ENCODE measurements at regions not wholly inside any gene's neighbourhood (a gene's known extent, or its start where the extent isn't known, plus 50 kb on each side); places are given as distances from the start of the nearest gene placed in this dataset.

DNA sequence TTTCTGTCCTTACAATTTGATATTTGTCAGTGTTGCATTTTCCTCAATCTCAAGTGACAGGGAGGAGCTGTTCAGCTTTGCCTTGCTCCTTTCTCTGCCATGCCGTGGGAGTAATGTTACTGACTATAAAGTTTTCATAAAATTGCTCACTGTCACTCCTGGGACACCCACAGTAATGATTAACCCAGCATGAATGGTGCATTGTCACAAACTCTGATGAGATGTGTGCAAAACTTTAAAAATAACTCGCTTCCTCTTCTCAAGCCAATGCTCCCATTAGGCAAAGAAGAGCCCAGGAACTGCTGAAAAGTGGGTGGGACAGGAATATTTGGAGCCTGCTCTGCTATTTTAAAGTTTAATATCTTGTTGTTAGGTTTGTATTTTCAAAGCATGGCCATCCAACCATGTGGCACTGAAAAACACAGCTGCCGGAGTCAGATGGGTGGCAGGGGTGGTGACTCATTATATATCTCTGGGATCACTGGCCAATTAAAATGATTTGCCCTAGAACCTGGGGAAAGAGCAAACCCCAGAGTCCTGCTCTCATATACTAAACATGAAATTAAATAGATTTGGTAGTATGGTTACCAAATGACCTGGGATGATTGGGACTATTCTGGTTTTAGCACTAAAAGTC, 260.1 kb downstream of the BTBD3 start:
- Histone ChIP-seq H3K4me1 (ENCODE audit: control insufficient read depth, extremely low read depth, insufficient read depth, low read length) (peaks cover under 1% of the 10 kb centered on the region), H3K9me3 (ENCODE audit: control insufficient read depth, insufficient read depth, low read depth, low read length) (no peaks in the 10 kb centered on the region), H3K27ac (ENCODE audit: insufficient read depth, low read length) (no peak overlapping the region), H3K9ac (ENCODE audit: insufficient read depth, low read length) (no peak overlapping the region), H3K79me2 (ENCODE audit: control insufficient read depth, insufficient read depth, low read length) (no peaks in the 10 kb centered on the region), H2AFZ (ENCODE audit: low read length) (no peak overlapping the region), H3K27me3 (ENCODE audit: control insufficient read depth, insufficient read depth, low read length) (no peaks in the 10 kb centered on the region), H3K36me3 (ENCODE audit: control insufficient read depth, insufficient read depth, low read length) (no peaks in the 10 kb centered on the region), H4K20me1 (ENCODE audit: control insufficient read depth, extremely low read depth, insufficient read depth, low read length) (no peaks in the 10 kb centered on the region), H3K4me3 (replicated peaks in 1 of 4; ENCODE audit: control extremely low read depth in 1 of 4, insufficient read depth in 1 of 4, low read depth in 3 of 4, low read length in 4 of 4) (no peak overlapping the region), H3K4me2 (ENCODE audit: extremely low read depth, insufficient read depth, low read length) (no peak overlapping the region)
- TF ChIP-seq CTCF (conservative IDR thresholded peaks at IDR 0.05 in 1 of 2, IDR thresholded peaks at IDR 0.05 in 1 of 2; ENCODE audit: low read depth in 1 of 2, low read length in 2 of 2) (no peak), EZH2 (IDR thresholded peaks at IDR 0.05; ENCODE audit: low read length, missing control alignments) (no peak)
- no peak for DNase-seq (ENCODE audit: low read depth in 2 of 2)

GRCh38 chr20:12179692-12180091, 262.0 kb downstream of the BTBD3 start:
- H3K9me3 ChIP-seq (ENCODE audit: control insufficient read depth, insufficient read depth, low read depth, low read length): no peaks in the 10 kb centered on the region
- no peak overlapping the region for H2AFZ ChIP-seq (ENCODE audit: low read length)
- no peak overlapping the region for H3K9ac ChIP-seq (ENCODE audit: insufficient read depth, low read length)
- H3K4me3 ChIP-seq (replicated peaks in 1 of 4; ENCODE audit: control extremely low read depth in 1 of 4, insufficient read depth in 1 of 4, low read depth in 3 of 4, low read length in 4 of 4): no peak overlapping the region
- no peak for TF ChIP-seq CTCF (conservative IDR thresholded peaks at IDR 0.05 in 1 of 2, IDR thresholded peaks at IDR 0.05 in 1 of 2; ENCODE audit: low read depth in 1 of 2, low read length in 2 of 2)
- no peak for TF ChIP-seq EZH2 (IDR thresholded peaks at IDR 0.05; ENCODE audit: low read length, missing control alignments)
- no peaks in the 10 kb centered on the region for H3K27me3 ChIP-seq (ENCODE audit: control insufficient read depth, insufficient read depth, low read length)
- H3K79me2 ChIP-seq (ENCODE audit: control insufficient read depth, insufficient read depth, low read length): no peaks in the 10 kb centered on the region
- H3K4me2 ChIP-seq (ENCODE audit: extremely low read depth, insufficient read depth, low read length): no peak overlapping the region
- H3K36me3 ChIP-seq (ENCODE audit: control insufficient read depth, insufficient read depth, low read length): no peaks in the 10 kb centered on the region
- no peak overlapping the region for H3K27ac ChIP-seq (ENCODE audit: insufficient read depth, low read length)
- no peak for DNase-seq (ENCODE audit: low read depth in 2 of 2)
- no peaks in the 10 kb centered on the region for H3K4me1 ChIP-seq (ENCODE audit: control insufficient read depth, extremely low read depth, insufficient read depth, low read length)
- no peaks in the 10 kb centered on the region for H4K20me1 ChIP-seq (ENCODE audit: control insufficient read depth, extremely low read depth, insufficient read depth, low read length)

DNA sequence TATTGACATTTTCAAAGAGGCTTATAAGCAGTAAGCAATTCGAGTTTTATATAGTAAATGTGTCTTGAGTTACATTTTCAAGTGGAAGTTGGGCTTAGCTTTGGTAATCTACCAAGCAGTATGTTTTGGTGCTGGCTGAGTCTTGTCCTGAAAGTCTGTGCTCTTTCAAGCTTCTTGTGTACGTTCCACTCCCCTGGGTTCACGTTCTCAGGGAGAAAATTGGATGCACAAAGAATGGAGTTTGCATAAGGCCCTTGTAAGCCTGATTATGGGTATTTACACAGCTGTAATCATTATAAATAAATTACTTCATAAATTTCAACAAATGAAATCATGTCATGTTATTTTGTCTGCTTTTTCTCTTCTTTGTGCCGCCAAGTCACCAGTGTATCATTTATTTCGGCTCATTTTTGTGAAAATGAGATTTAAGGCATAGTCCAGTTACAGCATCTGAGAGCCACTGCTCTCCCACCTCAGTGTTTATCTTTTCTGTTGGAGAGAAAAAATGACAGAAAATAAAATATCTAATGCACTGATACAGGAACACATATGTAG, 262.5 kb downstream of the BTBD3 start:
- Histone ChIP-seq H2AFZ (ENCODE audit: low read length) (no peak overlapping the region), H4K20me1 (ENCODE audit: control insufficient read depth, extremely low read depth, insufficient read depth, low read length) (no peaks in the 10 kb centered on the region), H3K4me1 (ENCODE audit: control insufficient read depth, extremely low read depth, insufficient read depth, low read length) (no peaks in the 10 kb centered on the region), H3K4me2 (ENCODE audit: extremely low read depth, insufficient read depth, low read length) (no peak overlapping the region), H3K4me3 (replicated peaks in 1 of 4; ENCODE audit: control extremely low read depth in 1 of 4, insufficient read depth in 1 of 4, low read depth in 3 of 4, low read length in 4 of 4) (no peak overlapping the region), H3K9me3 (ENCODE audit: control insufficient read depth, insufficient read depth, low read depth, low read length) (no peaks in the 10 kb centered on the region), H3K27ac (ENCODE audit: insufficient read depth, low read length) (no peak overlapping the region), H3K9ac (ENCODE audit: insufficient read depth, low read length) (no peak overlapping the region), H3K36me3 (ENCODE audit: control insufficient read depth, insufficient read depth, low read length) (no peaks in the 10 kb centered on the region), H3K27me3 (ENCODE audit: control insufficient read depth, insufficient read depth, low read length) (no peaks in the 10 kb centered on the region), H3K79me2 (ENCODE audit: control insufficient read depth, insufficient read depth, low read length) (no peaks in the 10 kb centered on the region)
- peak in 1 of 2 donors; percentile 61 for DNase-seq (ENCODE audit: low read depth in 2 of 2)
- TF ChIP-seq CTCF (conservative IDR thresholded peaks at IDR 0.05 in 1 of 2, IDR thresholded peaks at IDR 0.05 in 1 of 2; ENCODE audit: low read depth in 1 of 2, low read length in 2 of 2) (no peak), EZH2 (IDR thresholded peaks at IDR 0.05; ENCODE audit: low read length, missing control alignments) (no peak)
